CD4-positive, alpha-beta T cell (primary cell): ENCODE measurements at regions not wholly inside any gene's neighbourhood (a gene's known extent, or its start where the extent isn't known, plus 50 kb on each side); places are given as distances from the start of the nearest gene placed in this dataset.

Experiments used
- ATAC-seq: fragments of 200-7000 bp; cut with Tn5 transposase; one replicate; pipeline ENCODE4 v1.10.0; 2022; ENCODE audit warnings: mild to moderate bottlenecking; ENCODE audit not compliant: poor library complexity
- CTCF ChIA-PET: fragments of 350-600 bp; sonication (Branson Sonifier 250); formaldehyde crosslinking; loops from one replicate; lab custom pipeline; 2021; ENCODE audit warnings: antibody characterized with exemption, inconsistent platforms; lab: Charles Lee
- POLR2A ChIA-PET: fragments of 350-600 bp; sonication (Branson Sonifier 250); formaldehyde crosslinking; loops from one replicate; lab custom pipeline; 2021; ENCODE audit warnings: antibody characterized with exemption, inconsistent platforms; lab: Charles Lee
- DNase-seq, 14 experiments: peaks; one replicate each; pipeline ENCODE4 v3.0.0-alpha.2; 2013 to 2020; ENCODE audit warnings: mixed read lengths in 2 of 14
- H3K27ac ChIP-seq, 2 donors: one replicate each; pipeline versions ENCODE4 v1.5.1 to v1.7.0; 2013; ENCODE audit warnings: low read length in 2 of 2, low read depth in 1 of 2, mild to moderate bottlenecking in 1 of 2
- H3K27me3 ChIP-seq, 2 experiments: 1 replicate in 1 of 2; 2 replicates in 1 of 2; pipeline versions ENCODE4 v1.6.1 to v1.7.0; 2013; ENCODE audit warnings: low read length in 2 of 2, control low read depth in 1 of 2, mild to moderate bottlenecking in 1 of 2, moderate library complexity in 1 of 2; ENCODE audit not compliant: insufficient read depth in 2 of 2, control insufficient read depth in 1 of 2
- H3K36me3 ChIP-seq: one replicate; pipeline ENCODE4 v1.6.1; 2013; ENCODE audit warnings: low read length, control low read depth; ENCODE audit not compliant: insufficient read depth
- H3K4me1 ChIP-seq: one replicate; pipeline ENCODE4 v1.6.1; 2013; ENCODE audit warnings: low read length, control low read depth; ENCODE audit not compliant: insufficient read depth
- H3K4me3 ChIP-seq: one replicate; pipeline ENCODE4 v1.5.1; 2013; ENCODE audit warnings: mild to moderate bottlenecking, low read length, moderate library complexity
- H3K9me3 ChIP-seq, 2 experiments: 1 replicate in 1 of 2; 2 replicates in 1 of 2; pipeline versions ENCODE4 v1.6.1 to v1.7.0; 2013; ENCODE audit warnings: low read length in 2 of 2, mild to moderate bottlenecking in 2 of 2, control low read depth in 1 of 2, moderate library complexity in 1 of 2; ENCODE audit not compliant: control insufficient read depth in 1 of 2, insufficient read depth in 1 of 2
- H3K27ac Mint-ChIP-seq: one replicate; pipeline ENCODE4 v1.8.0; 2020; ENCODE audit warnings: mixed read lengths
- H3K27me3 Mint-ChIP-seq: one replicate; pipeline ENCODE4 v1.8.0; 2021; ENCODE audit warnings: mixed read lengths
- H3K36me3 Mint-ChIP-seq: one replicate; pipeline ENCODE4 v1.8.0; 2021; ENCODE audit warnings: low read depth, mixed read lengths
- H3K4me1 Mint-ChIP-seq: one replicate; pipeline ENCODE4 v1.8.0; 2021; ENCODE audit warnings: low read depth, mixed read lengths
- H3K4me3 Mint-ChIP-seq: one replicate; pipeline ENCODE4 v1.8.0; 2020; ENCODE audit warnings: mild to moderate bottlenecking, mixed read lengths
- H3K9me3 Mint-ChIP-seq: one replicate; pipeline ENCODE4 v1.8.0; 2020; ENCODE audit warnings: mixed read lengths
- intact Hi-C, 2 experiments: fragments of 100-400 bp; cut with DNase I in 1 of 2; cut with micrococcal nuclease in 1 of 2; formaldehyde crosslinking; loops; one replicate each; pipeline versions ENCODE4 v1.15.1 to v1.9.0; 2023 to 2025; cut with DNase I, micrococcal nuclease
- TF ChIP-seq, protein P1 (sequence below): fragments of 200-600 bp; IDR thresholded peaks from one replicate; pipeline ENCODE4 v1.8.0; 2022; ENCODE audit warnings: antibody characterized with exemption, mild to moderate bottlenecking

DNA sequence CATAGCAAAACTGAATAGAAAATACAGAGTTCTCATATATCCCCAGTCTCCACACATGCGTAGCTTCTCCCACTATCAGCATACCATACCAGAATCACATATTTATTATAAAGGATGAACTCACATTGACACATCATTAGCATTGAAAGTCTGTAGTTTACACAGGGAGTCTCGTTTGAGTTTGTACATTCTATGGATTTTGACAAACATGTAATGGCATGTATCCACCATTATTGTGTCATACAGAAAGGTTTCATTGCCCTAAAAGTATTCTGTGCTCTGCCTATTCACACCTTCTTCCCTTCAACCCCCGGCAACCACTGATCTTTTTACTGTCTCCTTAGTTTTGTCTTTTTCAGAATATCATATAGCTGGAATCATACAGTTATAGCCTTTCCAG is 562.4 kb downstream of the KCTD8 start:
- TF ChIP-seq, protein P1, sequence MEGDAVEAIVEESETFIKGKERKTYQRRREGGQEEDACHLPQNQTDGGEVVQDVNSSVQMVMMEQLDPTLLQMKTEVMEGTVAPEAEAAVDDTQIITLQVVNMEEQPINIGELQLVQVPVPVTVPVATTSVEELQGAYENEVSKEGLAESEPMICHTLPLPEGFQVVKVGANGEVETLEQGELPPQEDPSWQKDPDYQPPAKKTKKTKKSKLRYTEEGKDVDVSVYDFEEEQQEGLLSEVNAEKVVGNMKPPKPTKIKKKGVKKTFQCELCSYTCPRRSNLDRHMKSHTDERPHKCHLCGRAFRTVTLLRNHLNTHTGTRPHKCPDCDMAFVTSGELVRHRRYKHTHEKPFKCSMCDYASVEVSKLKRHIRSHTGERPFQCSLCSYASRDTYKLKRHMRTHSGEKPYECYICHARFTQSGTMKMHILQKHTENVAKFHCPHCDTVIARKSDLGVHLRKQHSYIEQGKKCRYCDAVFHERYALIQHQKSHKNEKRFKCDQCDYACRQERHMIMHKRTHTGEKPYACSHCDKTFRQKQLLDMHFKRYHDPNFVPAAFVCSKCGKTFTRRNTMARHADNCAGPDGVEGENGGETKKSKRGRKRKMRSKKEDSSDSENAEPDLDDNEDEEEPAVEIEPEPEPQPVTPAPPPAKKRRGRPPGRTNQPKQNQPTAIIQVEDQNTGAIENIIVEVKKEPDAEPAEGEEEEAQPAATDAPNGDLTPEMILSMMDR, result no peak
- H3K9me3 Mint-ChIP-seq, result peaks cover 14% of the 10 kb centered on the region
- no peaks in the 10 kb centered on the region for H3K27me3 Mint-ChIP-seq
- no peaks in the 10 kb centered on the region for H3K36me3 ChIP-seq
- H3K27ac ChIP-seq, result no peak overlapping the region
- no peaks in the 10 kb centered on the region for H3K4me1 Mint-ChIP-seq
- H3K27ac Mint-ChIP-seq, result no peak overlapping the region
- peaks cover 0 to 5% of the 10 kb centered on the region in 2 experiments for H3K9me3 ChIP-seq
- H3K36me3 Mint-ChIP-seq, result no peaks in the 10 kb centered on the region
- intact Hi-C loops, result no loop called here
- no peak for ATAC-seq
- ChIA-PET CTCF (no interaction called here), POLR2A (no interaction called here)
- no peak overlapping the region for H3K4me3 ChIP-seq
- H3K4me3 Mint-ChIP-seq, result no peak overlapping the region
- no peaks in the 10 kb centered on the region for H3K4me1 ChIP-seq
- no peaks in the 10 kb centered on the region for H3K27me3 ChIP-seq
- no peak for DNase-seq

DNA sequence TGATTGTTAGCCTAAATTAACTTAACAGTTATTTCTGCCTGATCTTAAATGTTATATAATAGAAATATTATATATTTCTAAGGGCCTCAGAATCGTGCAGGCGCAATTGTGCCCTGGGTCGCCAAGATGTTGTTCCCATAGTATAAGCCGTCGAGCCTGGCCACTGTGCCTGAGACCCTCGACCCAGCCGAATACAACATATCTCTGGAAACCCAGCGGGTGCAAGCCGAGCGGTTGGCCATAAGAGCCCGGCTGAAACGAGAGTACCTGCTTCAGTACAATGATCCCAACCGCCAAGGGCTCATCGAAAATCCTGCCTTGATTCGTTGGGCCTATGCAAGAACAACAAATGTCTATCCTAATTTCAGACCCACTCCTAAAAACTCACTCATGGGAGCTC is 549.8 kb downstream of the KCTD8 start:
- Histone ChIP-seq H3K27ac (no peak overlapping the region), H3K36me3 (no peaks in the 10 kb centered on the region), H3K27me3 (no peaks in the 10 kb centered on the region), H3K4me1 (no peaks in the 10 kb centered on the region), H3K9me3 (peaks cover 0 to 15% of the 10 kb centered on the region in 2 experiments), H3K4me3 (no peak overlapping the region)
- no peaks in the 10 kb centered on the region for H3K4me1 Mint-ChIP-seq
- no peak overlapping the region for H3K27ac Mint-ChIP-seq
- intact Hi-C loops, result no loop called here
- no peaks in the 10 kb centered on the region for H3K27me3 Mint-ChIP-seq
- POLR2A ChIA-PET, result no interaction called here
- no peak overlapping the region for H3K4me3 Mint-ChIP-seq
- H3K9me3 Mint-ChIP-seq, result peaks cover 11% of the 10 kb centered on the region
- H3K36me3 Mint-ChIP-seq, result no peaks in the 10 kb centered on the region
- CTCF ChIA-PET, result no interaction called here
- DNase-seq (no peak), ATAC-seq (no peak)
- TF ChIP-seq, protein P1, result no peak

DNA sequence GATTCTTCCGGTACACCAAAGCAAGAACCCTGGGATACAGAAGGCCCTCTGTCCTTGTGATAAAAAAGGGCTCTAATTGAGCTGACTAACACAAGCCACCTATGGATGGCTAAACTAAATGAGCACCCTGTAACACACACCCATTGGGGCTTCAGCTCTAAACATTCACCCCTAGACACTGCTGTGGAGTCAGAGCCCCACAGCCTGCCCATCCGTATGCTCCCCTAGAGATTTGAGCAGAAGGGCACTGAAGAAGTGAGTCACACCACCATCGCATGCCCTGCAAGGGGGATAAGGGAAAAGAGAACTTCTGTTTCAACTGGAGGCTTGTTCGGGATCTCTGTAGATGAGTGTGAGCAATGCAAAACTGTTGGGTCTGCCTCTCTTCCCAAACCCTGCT is 545.2 kb downstream of the KCTD8 start:
- Mint-ChIP-seq H3K9me3 (no peaks in the 10 kb centered on the region), H3K4me3 (no peak overlapping the region), H3K36me3 (no peaks in the 10 kb centered on the region), H3K27ac (no peak overlapping the region), H3K27me3 (no peaks in the 10 kb centered on the region), H3K4me1 (no peaks in the 10 kb centered on the region)
- no peak overlapping the region for H3K27ac ChIP-seq
- ChIA-PET POLR2A (no interaction called here), CTCF (no interaction called here)
- intact Hi-C loops, result no loop called here
- ATAC-seq, result no peak
- H3K4me1 ChIP-seq, result no peaks in the 10 kb centered on the region
- no peak overlapping the region for H3K4me3 ChIP-seq
- TF ChIP-seq, protein P1, result no peak
- no peaks in the 10 kb centered on the region for H3K36me3 ChIP-seq
- H3K27me3 ChIP-seq, result no peaks in the 10 kb centered on the region
- no peak for DNase-seq
- peaks cover 0 to 28% of the 10 kb centered on the region in 2 experiments for H3K9me3 ChIP-seq
